ENCODE measurements at regions not wholly inside any gene's neighbourhood (a gene's known extent, or its start where the extent isn't known, plus 50 kb on each side); places are given as distances from the start of the nearest gene placed in this dataset.

DNA sequence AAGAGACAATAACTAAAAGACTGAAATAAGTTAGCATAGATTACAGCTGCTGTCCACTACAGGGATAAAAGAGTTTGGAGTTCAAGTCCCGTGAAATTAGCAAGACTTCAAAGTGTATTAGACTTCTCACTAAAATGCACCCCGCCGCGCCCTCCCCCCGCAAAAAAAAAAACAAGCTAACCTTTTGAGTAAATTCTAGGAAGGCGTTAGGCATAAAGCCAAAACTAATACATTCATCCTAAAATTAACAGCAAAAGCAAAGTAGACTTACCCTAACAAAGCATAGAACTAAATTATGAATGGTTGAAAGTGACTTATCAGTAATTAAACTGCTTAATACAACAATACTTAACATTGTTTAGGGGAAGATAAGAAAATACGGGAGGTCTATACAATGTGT is 581.0 kb upstream of the CHORDC1 start:
- no peak for DNase-seq (ENCODE audit: low read depth)
- H3K4me3 ChIP-seq (ENCODE audit: low read depth, low read length) = no peak overlapping the region
- no peak for TF ChIP-seq CTCF (IDR thresholded peaks at IDR 0.05; ENCODE audit: insufficient read depth, low read length)

DNA sequence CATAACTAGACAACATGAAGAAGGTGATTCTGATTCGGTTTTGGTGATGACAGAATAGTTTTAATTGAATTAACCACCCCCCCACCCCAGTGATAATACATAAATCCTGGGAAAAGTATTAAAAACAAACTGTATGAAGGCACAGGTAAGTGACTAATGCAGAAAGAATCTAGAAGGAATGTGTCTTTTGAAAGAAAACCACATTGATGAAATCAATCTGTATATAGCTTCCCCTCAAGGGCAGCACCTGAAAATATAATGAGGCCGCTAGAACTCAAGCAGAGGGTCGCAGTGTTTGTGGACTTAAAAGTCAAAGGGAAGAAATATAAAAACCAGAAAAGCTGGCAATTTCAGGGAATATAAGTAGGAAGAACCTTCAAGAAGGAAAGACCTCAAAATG is 580.5 kb upstream of the CHORDC1 start:
- no peak for DNase-seq (ENCODE audit: low read depth)
- TF ChIP-seq CTCF (IDR thresholded peaks at IDR 0.05; ENCODE audit: insufficient read depth, low read length) = no peak
- no peak overlapping the region for H3K4me3 ChIP-seq (ENCODE audit: low read depth, low read length)

DNA sequence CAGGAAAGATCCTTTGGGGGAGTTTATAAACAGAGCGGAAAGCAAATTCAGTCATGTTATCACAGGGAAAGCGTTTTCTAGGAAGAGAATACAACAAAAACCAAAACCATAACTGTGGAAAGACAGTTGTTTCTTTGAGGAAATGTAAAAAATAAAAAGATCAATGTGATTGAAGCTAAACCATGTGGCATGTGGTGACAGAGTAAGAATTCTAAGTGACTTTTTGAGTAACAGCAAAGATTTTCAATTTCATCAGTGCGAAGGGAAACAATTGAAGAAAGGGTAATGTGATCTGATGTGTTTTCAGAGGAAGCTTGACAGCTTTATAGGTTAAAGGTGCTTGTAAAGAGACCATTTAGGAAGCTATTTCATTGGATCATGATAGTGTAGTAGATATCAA is 575.9 kb upstream of the CHORDC1 start:
- DNase-seq (ENCODE audit: low read depth) = no peak
- H3K4me3 ChIP-seq (ENCODE audit: low read depth, low read length) = no peak overlapping the region
- no peak for TF ChIP-seq CTCF (IDR thresholded peaks at IDR 0.05; ENCODE audit: insufficient read depth, low read length)

DNA sequence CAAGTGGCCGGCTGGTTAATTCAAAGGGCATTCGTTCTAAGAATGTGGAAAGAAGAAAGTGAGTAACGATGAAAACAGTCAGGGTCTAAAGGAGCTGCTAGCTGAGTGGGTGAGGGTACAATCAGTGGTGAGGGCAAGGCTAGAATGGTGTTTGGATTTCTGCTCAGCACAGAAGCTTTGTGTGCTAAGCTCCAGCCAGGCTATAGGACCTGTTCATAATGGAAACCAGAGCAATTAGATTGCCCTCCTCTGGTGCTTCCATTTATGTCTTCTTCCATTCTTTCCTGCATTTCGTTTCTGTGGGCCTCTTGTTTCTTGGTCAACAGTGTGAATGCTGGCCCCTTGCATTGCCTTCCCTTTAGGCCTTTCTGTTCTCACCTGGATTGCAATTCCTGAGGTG is 572.9 kb upstream of the CHORDC1 start:
- DNase-seq (ENCODE audit: low read depth) = no peak
- no peak for TF ChIP-seq CTCF (IDR thresholded peaks at IDR 0.05; ENCODE audit: insufficient read depth, low read length)
- H3K4me3 ChIP-seq (ENCODE audit: low read depth, low read length) = no peak overlapping the region

DNA sequence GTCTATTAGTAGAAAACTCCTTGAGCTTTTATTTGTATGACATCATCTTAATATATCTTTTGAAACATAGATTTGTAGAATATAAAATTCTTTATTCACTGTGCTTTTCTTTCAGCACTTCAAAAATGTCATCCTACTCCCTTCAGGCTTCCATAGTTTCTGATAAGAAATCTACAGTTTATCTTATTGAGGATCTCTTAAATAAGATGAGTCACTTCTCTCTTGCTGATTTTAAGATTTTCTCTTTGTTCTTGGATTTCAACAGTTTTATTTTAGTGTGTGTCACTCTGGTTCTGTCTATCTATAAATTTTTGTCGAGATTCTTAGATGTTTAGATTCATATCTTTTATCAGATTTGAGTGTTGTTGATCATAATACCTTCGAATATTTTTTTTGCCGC is 566.1 kb upstream of the CHORDC1 start:
- no peak overlapping the region for H3K4me3 ChIP-seq (ENCODE audit: low read depth, low read length)
- DNase-seq (ENCODE audit: low read depth) = no peak
- no peak for TF ChIP-seq CTCF (IDR thresholded peaks at IDR 0.05; ENCODE audit: insufficient read depth, low read length)

- DNase-seq (ENCODE audit: low read depth) = no peak
- TF ChIP-seq CTCF (IDR thresholded peaks at IDR 0.05; ENCODE audit: insufficient read depth, low read length) = no peak
- H3K4me3 ChIP-seq (ENCODE audit: low read depth, low read length) = no peak overlapping the region
These were observed 561.5 kb upstream of the CHORDC1 start for GRCh38 chr11:90784241-90784814.

- TF ChIP-seq CTCF (IDR thresholded peaks at IDR 0.05; ENCODE audit: insufficient read depth, low read length) = no peak
- H3K4me3 ChIP-seq (ENCODE audit: low read depth, low read length) = no peak overlapping the region
- no peak for DNase-seq (ENCODE audit: low read depth)
These were observed 560.3 kb upstream of the CHORDC1 start for GRCh38 chr11:90783111-90783510.
